DOHH2 (cell line): ENCODE measurements at regions not wholly inside any gene's neighbourhood (a gene's known extent, or its start where the extent isn't known, plus 50 kb on each side); places are given as distances from the start of the nearest gene placed in this dataset.

Source experiments
- H3F3A ChIP-seq: fragments of 200-600 bp; sonication (generic), shearing (Covaris generic); 2 replicates; pipeline ENCODE4 v1.6.0; 2016; ENCODE audit warnings: antibody characterized with exemption, mild to moderate bottlenecking; ENCODE audit not compliant: control insufficient read depth, insufficient read depth
- H3K27ac ChIP-seq: fragments of 200-600 bp; sonication (generic); 2 replicates; pipeline ENCODE4 v1.5.1; 2014; ENCODE audit warnings: low read depth, mild to moderate bottlenecking, low read length, moderate library complexity
- H3K27me3 ChIP-seq: fragments of 200-600 bp; sonication (generic); 2 replicates; pipeline ENCODE4 v1.6.1; 2014; ENCODE audit warnings: mild to moderate bottlenecking, low read length, mixed read lengths; ENCODE audit not compliant: control insufficient read depth
- H3K36me3 ChIP-seq: fragments of 200-600 bp; sonication (generic); 2 replicates; pipeline ENCODE4 v1.6.1; 2014; ENCODE audit warnings: mild to moderate bottlenecking, low read length, moderate library complexity, mixed read lengths; ENCODE audit not compliant: control insufficient read depth
- H3K4me1 ChIP-seq: fragments of 200-600 bp; sonication (generic); 2 replicates; pipeline ENCODE4 v1.6.1; 2014; ENCODE audit warnings: mild to moderate bottlenecking, low read length, mixed read lengths; ENCODE audit not compliant: control insufficient read depth
- H3K4me2 ChIP-seq: fragments of 200-600 bp; sonication (generic); 2 replicates; pipeline ENCODE4 v1.6.0; 2014; ENCODE audit warnings: mild to moderate bottlenecking, low read length, moderate library complexity
- H3K4me3 ChIP-seq: fragments of 200-600 bp; sonication (generic); 2 replicates; pipeline ENCODE4 v1.5.1; 2014; ENCODE audit warnings: mild to moderate bottlenecking, low read length, mixed read lengths
- H3K79me2 ChIP-seq: fragments of 200-600 bp; sonication (generic); 2 replicates; pipeline ENCODE4 v1.6.1; 2014; ENCODE audit warnings: mild to moderate bottlenecking, low read length, mixed read lengths; ENCODE audit not compliant: control insufficient read depth
- H3K9me2 ChIP-seq: fragments of 200-600 bp; sonication (generic); replicated peaks from 2 replicates; pipeline ENCODE4 v1.6.1; 2014; ENCODE audit warnings: mild to moderate bottlenecking, low read length, mixed read lengths; ENCODE audit not compliant: control insufficient read depth
- H3K9me3 ChIP-seq: fragments of 200-600 bp; sonication (generic); 2 replicates; pipeline ENCODE4 v1.6.1; 2014; ENCODE audit warnings: antibody characterized with exemption, low read length, mixed read lengths; ENCODE audit not compliant: control insufficient read depth, insufficient read depth
- H4K20me1 ChIP-seq: fragments of 200-600 bp; sonication (generic); 2 replicates; pipeline ENCODE4 v1.6.0; 2014; ENCODE audit warnings: low read depth, mild to moderate bottlenecking, antibody characterized with exemption, low read length, moderate library complexity; ENCODE audit not compliant: control insufficient read depth, insufficient read depth
- CTCF ChIP-seq: fragments of 200-600 bp; sonication (generic); IDR thresholded peaks from one replicate; pipeline ENCODE4 v1.5.1; 2014; ENCODE audit warnings: antibody characterized with exemption, mild to moderate bottlenecking, low read depth, low read length; ENCODE audit not compliant: poor library complexity, severe bottlenecking
- EZH2phosphoT487 ChIP-seq: fragments of 200-600 bp; sonication (generic); IDR thresholded peaks from 2 replicates; pipeline ENCODE4 v1.6.1; 2017; ENCODE audit warnings: borderline replicate concordance, mild to moderate bottlenecking, antibody characterized with exemption, low read length, moderate library complexity, mixed read lengths

GRCh38 chr1:230500063-230500462 is 73.9 kb upstream of the PGBD5 start:
- no peak for TF ChIP-seq EZH2phosphoT487
- no peak for TF ChIP-seq CTCF
- no peak overlapping the region for H3K4me2 ChIP-seq
- H3K27me3 ChIP-seq: no peaks in the 10 kb centered on the region
- no peak overlapping the region for H3K4me3 ChIP-seq
- no peaks in the 10 kb centered on the region for H3K36me3 ChIP-seq
- no peaks in the 10 kb centered on the region for H3K9me3 ChIP-seq
- no peaks in the 10 kb centered on the region for H3K4me1 ChIP-seq
- no peaks in the 10 kb centered on the region for H4K20me1 ChIP-seq
- H3K9me2 ChIP-seq: no peaks in the 10 kb centered on the region
- no peak overlapping the region for H3K27ac ChIP-seq
- H3F3A ChIP-seq: no peaks in the 10 kb centered on the region
- no peaks in the 10 kb centered on the region for H3K79me2 ChIP-seq

- H3K4me1 ChIP-seq: no peaks in the 10 kb centered on the region
- no peaks in the 10 kb centered on the region for H3K9me3 ChIP-seq
- H4K20me1 ChIP-seq: no peaks in the 10 kb centered on the region
- no peak overlapping the region for H3K27ac ChIP-seq
- H3K36me3 ChIP-seq: no peaks in the 10 kb centered on the region
- H3F3A ChIP-seq: no peaks in the 10 kb centered on the region
- no peaks in the 10 kb centered on the region for H3K9me2 ChIP-seq
- H3K4me3 ChIP-seq: no peak overlapping the region
- H3K79me2 ChIP-seq: no peaks in the 10 kb centered on the region
- TF ChIP-seq CTCF (no peak), EZH2phosphoT487 (no peak)
- H3K4me2 ChIP-seq: no peak overlapping the region
- no peaks in the 10 kb centered on the region for H3K27me3 ChIP-seq
These were observed 73.4 kb upstream of the PGBD5 start for GRCh38 chr1:230499496-230499895.

DNA sequence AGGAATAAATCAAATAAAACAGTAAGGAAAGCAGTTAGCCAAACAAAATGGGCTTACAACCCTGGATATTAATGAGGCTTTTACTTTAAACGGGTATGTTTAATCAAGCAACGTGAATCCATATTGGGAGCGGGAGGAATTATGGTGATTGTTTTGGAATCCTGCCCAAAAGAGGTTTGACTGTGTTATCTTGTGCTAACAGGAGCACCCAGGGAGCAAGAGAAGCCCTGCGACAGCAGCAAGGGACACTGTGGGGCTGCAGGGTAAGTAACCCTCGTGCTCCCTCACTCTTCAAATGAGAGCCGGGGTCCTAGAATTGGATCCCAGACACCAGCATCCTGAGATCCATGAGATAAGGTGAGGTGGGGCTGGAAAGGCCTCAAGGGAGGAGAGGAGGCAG is 72.6 kb upstream of the PGBD5 start:
- H3K4me1 ChIP-seq: no peaks in the 10 kb centered on the region
- H3F3A ChIP-seq: no peaks in the 10 kb centered on the region
- no peaks in the 10 kb centered on the region for H3K9me3 ChIP-seq
- H4K20me1 ChIP-seq: no peaks in the 10 kb centered on the region
- TF ChIP-seq CTCF (no peak), EZH2phosphoT487 (no peak)
- H3K27ac ChIP-seq: no peak overlapping the region
- no peaks in the 10 kb centered on the region for H3K9me2 ChIP-seq
- no peak overlapping the region for H3K4me3 ChIP-seq
- no peaks in the 10 kb centered on the region for H3K27me3 ChIP-seq
- H3K79me2 ChIP-seq: no peaks in the 10 kb centered on the region
- H3K36me3 ChIP-seq: no peaks in the 10 kb centered on the region
- H3K4me2 ChIP-seq: no peak overlapping the region

GRCh38 chr1:230496451-230496850 is 70.3 kb upstream of the PGBD5 start:
- Histone ChIP-seq H3K4me2 (no peak overlapping the region), H3K9me3 (no peaks in the 10 kb centered on the region), H3K4me1 (no peaks in the 10 kb centered on the region), H3K36me3 (no peaks in the 10 kb centered on the region), H3K4me3 (no peak overlapping the region), H3F3A (no peaks in the 10 kb centered on the region), H3K79me2 (no peaks in the 10 kb centered on the region), H3K9me2 (no peaks in the 10 kb centered on the region), H3K27me3 (no peaks in the 10 kb centered on the region), H3K27ac (no peak overlapping the region), H4K20me1 (no peaks in the 10 kb centered on the region)
- no peak for TF ChIP-seq EZH2phosphoT487
- no peak for TF ChIP-seq CTCF
